Dendritic cell treated with granulocyte-macrophage colony-stimulating factor and Interleukin-4, amounts not matched to agents 40 ng/mL and 50 ng/mL, for 4 days (primary cell): ENCODE measurements at regions not wholly inside any gene's neighbourhood (a gene's known extent, or its start where the extent isn't known, plus 50 kb on each side); places are given as distances from the start of the nearest gene placed in this dataset.
"Not testable (repeated sequence)": the region's sequence is repeated elsewhere in the genome, so short reads cannot be mapped to it uniquely, and the experiment has no call there.

Experiments used
- H3K27ac Mint-ChIP-seq: one replicate; pipeline ENCODE4 v1.8.0; 2022; ENCODE audit warnings: mild to moderate bottlenecking, mixed read lengths
- H3K27me3 Mint-ChIP-seq: one replicate; pipeline ENCODE4 v1.8.0; 2022; ENCODE audit warnings: mild to moderate bottlenecking, mixed read lengths
- H3K36me3 Mint-ChIP-seq: one replicate; pipeline ENCODE4 v1.8.0; 2022; ENCODE audit warnings: low read depth, mixed read lengths
- H3K4me1 Mint-ChIP-seq: one replicate; pipeline ENCODE4 v1.8.0; 2022; ENCODE audit warnings: low read depth, mixed read lengths
- H3K4me3 Mint-ChIP-seq: one replicate; pipeline ENCODE4 v1.8.0; 2022; ENCODE audit warnings: mild to moderate bottlenecking, moderate library complexity, mixed read lengths
- H3K9me3 Mint-ChIP-seq: one replicate; pipeline ENCODE4 v1.8.0; 2022; ENCODE audit warnings: mixed read lengths
- intact Hi-C: fragments of 100-400 bp; cut with micrococcal nuclease; formaldehyde crosslinking; loops from one replicate; pipeline ENCODE4 v1.15.0; 2022

- Mint-ChIP-seq H3K4me1 (no peaks in the 10 kb centered on the region), H3K27ac (no peak overlapping the region), H3K9me3 (no peaks in the 10 kb centered on the region)
Observed at GRCh38 chr7:16960337-16960965, 78.7 kb upstream of the AGR3 start.

GRCh38 chr7:16961641-16962040, 79.9 kb upstream of the AGR3 start:
- no peak overlapping the region for H3K4me3 Mint-ChIP-seq
- no peak overlapping the region for H3K27ac Mint-ChIP-seq
- no peaks in the 10 kb centered on the region for H3K27me3 Mint-ChIP-seq
- H3K36me3 Mint-ChIP-seq, result no peaks in the 10 kb centered on the region
- no peaks in the 10 kb centered on the region for H3K9me3 Mint-ChIP-seq
- no peaks in the 10 kb centered on the region for H3K4me1 Mint-ChIP-seq
- intact Hi-C loops, result no loop called here

More at GRCh38 chr7:16960337-16960965, 78.7 kb upstream of the AGR3 start:
- intact Hi-C loops, result no loop called here
- no peaks in the 10 kb centered on the region for H3K36me3 Mint-ChIP-seq
- no peak overlapping the region for H3K4me3 Mint-ChIP-seq
- no peaks in the 10 kb centered on the region for H3K27me3 Mint-ChIP-seq

GRCh38 chr7:16963044-16963443, 81.3 kb upstream of the AGR3 start:
- Mint-ChIP-seq H3K9me3 (no peaks in the 10 kb centered on the region), H3K4me3 (no peak overlapping the region), H3K27ac (no peak overlapping the region), H3K4me1 (no peaks in the 10 kb centered on the region), H3K27me3 (no peaks in the 10 kb centered on the region), H3K36me3 (no peaks in the 10 kb centered on the region)
- intact Hi-C loops, result no loop called here

- H3K4me1 Mint-ChIP-seq, H3K27ac Mint-ChIP-seq, intact Hi-C loops, H3K4me3 Mint-ChIP-seq, H3K9me3 Mint-ChIP-seq, H3K36me3 Mint-ChIP-seq, H3K27me3 Mint-ChIP-seq: not testable (repeated sequence)
Observed at GRCh38 chr7:16965697-16966096, 83.9 kb upstream of the AGR3 start.

- Mint-ChIP-seq H3K27me3 (peaks cover 2% of the 10 kb centered on the region), H3K36me3 (no peaks in the 10 kb centered on the region), H3K27ac (no peak overlapping the region), H3K9me3 (no peaks in the 10 kb centered on the region), H3K4me1 (no peaks in the 10 kb centered on the region), H3K4me3 (no peak overlapping the region)
- intact Hi-C loops, result no loop called here
Observed at GRCh38 chr7:16967300-16967811, 85.6 kb upstream of the AGR3 start.

- Mint-ChIP-seq H3K27ac (no peak overlapping the region), H3K4me3 (no peak overlapping the region), H3K9me3 (no peaks in the 10 kb centered on the region), H3K4me1 (peaks cover 5% of the 10 kb centered on the region), H3K36me3 (no peaks in the 10 kb centered on the region), H3K27me3 (peaks cover 2% of the 10 kb centered on the region)
- intact Hi-C loops, result no loop called here
Observed at GRCh38 chr7:16970732-16971482, 89.1 kb upstream of the AGR3 start.

- H3K4me3 Mint-ChIP-seq, result no peak overlapping the region
- H3K9me3 Mint-ChIP-seq, result no peaks in the 10 kb centered on the region
- H3K36me3 Mint-ChIP-seq, result no peaks in the 10 kb centered on the region
- intact Hi-C loops, result no loop called here
- peaks cover 5% of the 10 kb centered on the region for H3K27me3 Mint-ChIP-seq
- H3K27ac Mint-ChIP-seq, result no peak overlapping the region
- H3K4me1 Mint-ChIP-seq, result peaks cover 27% of the 10 kb centered on the region
Observed at GRCh38 chr7:16975712-16976111, 93.9 kb upstream of the AGR3 start.

- Mint-ChIP-seq H3K9me3 (no peaks in the 10 kb centered on the region), H3K27me3 (peaks cover 3% of the 10 kb centered on the region), H3K27ac (no peak overlapping the region), H3K36me3 (no peaks in the 10 kb centered on the region), H3K4me1 (peaks cover 34% of the 10 kb centered on the region), H3K4me3 (no peak overlapping the region)
- intact Hi-C loops, result no loop called here
Observed at GRCh38 chr7:16978358-16979244, 96.8 kb upstream of the AGR3 start.

- intact Hi-C loops, result loop anchor here (5.0 kb wide), 4 partner anchors 53 to 667 kb away; no protein-coding TSS in a partner anchor
- Mint-ChIP-seq H3K9me3 (no peaks in the 10 kb centered on the region), H3K27me3 (peaks cover 3% of the 10 kb centered on the region), H3K27ac (no peak overlapping the region), H3K36me3 (no peaks in the 10 kb centered on the region), H3K4me3 (no peak overlapping the region), H3K4me1 (peaks cover 32% of the 10 kb centered on the region)
Observed at GRCh38 chr7:16980539-16980938, 98.8 kb upstream of the AGR3 start.

GRCh38 chr7:16982640-16983350, 101.0 kb upstream of the AGR3 start:
- Mint-ChIP-seq H3K27me3 (peaks cover 3% of the 10 kb centered on the region), H3K27ac (peak overlapping the region; percentile 56), H3K36me3 (no peaks in the 10 kb centered on the region), H3K4me3 (peak overlapping the region; percentile 24), H3K9me3 (no peaks in the 10 kb centered on the region), H3K4me1 (peaks cover 23% of the 10 kb centered on the region)
- intact Hi-C loops, result loop anchor here (5.0 kb wide), 4 partner anchors 55 to 665 kb away; no protein-coding TSS in a partner anchor

GRCh38 chr7:16984375-16984774, 102.6 kb upstream of the AGR3 start:
- no peaks in the 10 kb centered on the region for H3K27me3 Mint-ChIP-seq
- H3K4me3 Mint-ChIP-seq, result no peak overlapping the region
- no peak overlapping the region for H3K27ac Mint-ChIP-seq
- intact Hi-C loops, result loop anchor here (5.0 kb wide), 4 partner anchors 57 to 663 kb away; no protein-coding TSS in a partner anchor
- H3K4me1 Mint-ChIP-seq, result peaks cover 19% of the 10 kb centered on the region
- no peaks in the 10 kb centered on the region for H3K9me3 Mint-ChIP-seq
- H3K36me3 Mint-ChIP-seq, result no peaks in the 10 kb centered on the region

- Mint-ChIP-seq H3K27me3 (no peaks in the 10 kb centered on the region), H3K36me3 (no peaks in the 10 kb centered on the region), H3K9me3 (no peaks in the 10 kb centered on the region), H3K4me1 (peaks cover 19% of the 10 kb centered on the region), H3K27ac (no peak overlapping the region), H3K4me3 (no peak overlapping the region)
- intact Hi-C loops, result no loop called here
Observed at GRCh38 chr7:16985621-16986020, 103.8 kb upstream of the AGR3 start.

- H3K27ac Mint-ChIP-seq, result no peak overlapping the region
- no peaks in the 10 kb centered on the region for H3K9me3 Mint-ChIP-seq
- H3K4me1 Mint-ChIP-seq, result peaks cover 28% of the 10 kb centered on the region
- intact Hi-C loops, result no loop called here
- H3K27me3 Mint-ChIP-seq, result no peaks in the 10 kb centered on the region
- H3K4me3 Mint-ChIP-seq, result no peak overlapping the region
- H3K36me3 Mint-ChIP-seq, result no peaks in the 10 kb centered on the region
Observed at GRCh38 chr7:16986755-16987154, 105.0 kb upstream of the AGR3 start.
